ENCODE measurements at regions not wholly inside any gene's neighbourhood (a gene's known extent, or its start where the extent isn't known, plus 50 kb on each side); places are given as distances from the start of the nearest gene placed in this dataset.

- no peak overlapping the region for H3K27ac ChIP-seq (ENCODE audit: extremely low read length, insufficient read depth, low read length)
- H3K4me2 ChIP-seq (ENCODE audit: low read depth, low read length): no peak overlapping the region
- H2AFZ ChIP-seq (ENCODE audit: low read length): no peak overlapping the region
- no peak for ATAC-seq
- TF ChIP-seq SRSF9 (IDR thresholded peaks at IDR 0.05; ENCODE audit: borderline replicate concordance, insufficient read depth, low read depth, low read length, poor library complexity, severe bottlenecking) (no peak), NFAT5 (CRISPR knock-in tag; IDR thresholded peaks at IDR 0.05) (no peak), CENPT (CRISPR knock-in tag; IDR thresholded peaks at IDR 0.05; ENCODE audit: low read depth) (no peak), MTA1 (CRISPR knock-in tag; IDR thresholded peaks at IDR 0.05; ENCODE audit: borderline replicate concordance) (no peak), ZNF331 (CRISPR knock-in tag; IDR thresholded peaks at IDR 0.05) (no peak), ZGPAT (CRISPR knock-in tag; IDR thresholded peaks at IDR 0.05) (no peak), PCBP1 (IDR thresholded peaks at IDR 0.05; ENCODE audit: borderline replicate concordance, low read depth, low read length) (no peak), KLF11 (CRISPR knock-in tag; IDR thresholded peaks at IDR 0.05) (no peak), ZNF883 (CRISPR knock-in tag; IDR thresholded peaks at IDR 0.05; ENCODE audit: not compliant biosample characterization) (no peak), HMG20A (CRISPR knock-in tag; IDR thresholded peaks at IDR 0.05; ENCODE audit: borderline replicate concordance) (no peak), ZNF460 (CRISPR knock-in tag; IDR thresholded peaks at IDR 0.05; ENCODE audit: borderline replicate concordance) (no peak), ZNF33B (CRISPR knock-in tag; IDR thresholded peaks at IDR 0.05) (no peak), ZNF724P (CRISPR knock-in tag; IDR thresholded peaks at IDR 0.05; ENCODE audit: borderline replicate concordance) (no peak), MAFF (IDR thresholded peaks at IDR 0.05; ENCODE audit: low read depth, low read length) (no peak), ZBTB42 (CRISPR knock-in tag; IDR thresholded peaks at IDR 0.05) (no peak), NFE2L2 (IDR thresholded peaks at IDR 0.05; ENCODE audit: low read length) (no peak), TEAD3 (CRISPR knock-in tag; optimal IDR thresholded peaks at IDR 0.05; ENCODE audit: borderline replicate concordance) (no peak), HOXA9 (CRISPR knock-in tag; IDR thresholded peaks at IDR 0.05; ENCODE audit: borderline replicate concordance) (no peak)
- intact Hi-C loops (cut with micrococcal nuclease; ENCODE audit: unreplicated experiment) (no loop called here), in situ Hi-C loops (cut with HindIII; ENCODE audit: extremely low pct_ligation_motif_present, low pct_unique_long_range_greater_than_20kb) (no loop called here)
- DNase-seq (ENCODE audit: low spot score): no peak
- no peak overlapping the region for H3K9ac ChIP-seq (ENCODE audit: insufficient read depth, low read depth, low read length)
- H3K27me3 ChIP-seq (ENCODE audit: control insufficient read depth in 1 of 2, insufficient read depth in 2 of 2, low read length in 2 of 2): no peaks in the 10 kb centered on the region
- ChIA-PET POLR2A (no interaction called here), CTCF (ENCODE audit: low intra/inter-chr PET ratio, low total read pairs) (no interaction called here)
- no peaks in the 10 kb centered on the region for H3K79me2 ChIP-seq (ENCODE audit: insufficient read depth, low read length)
- H3K36me3 ChIP-seq (replicated peaks in 1 of 2; ENCODE audit: control insufficient read depth in 1 of 2, insufficient read depth in 2 of 2, low read length in 2 of 2): no peaks in the 10 kb centered on the region
- 0% methylated on average over 2 of the region's 2 CpGs for WGBS (ENCODE audit: low lambda C conversion rate)
- BruUV-seq (replicated peaks): no TSS peak
- H4K20me1 ChIP-seq (ENCODE audit: insufficient read depth, low read length): no peaks in the 10 kb centered on the region
- no peak overlapping the region for H3K4me3 ChIP-seq (replicated peaks in 1 of 3; ENCODE audit: insufficient read depth in 1 of 3, low read depth in 2 of 3, low read length in 3 of 3)
- no peak for FAIRE-seq
- H3K4me1 ChIP-seq (ENCODE audit: insufficient read depth, low read length): no peaks in the 10 kb centered on the region
- peaks cover 85% of the 10 kb centered on the region for H3K9me3 ChIP-seq (ENCODE audit: low read length)
Measured at GRCh38 chr6:23031986-23032385, 462.6 kb downstream of the HDGFL1 start.

Data from HepG2 (cell line).